Pons (tissue), 1 donor: ENCODE measurements at regions not wholly inside any gene's neighbourhood (a gene's known extent, or its start where the extent isn't known, plus 50 kb on each side); places are given as distances from the start of the nearest gene placed in this dataset.
A peak's percentile ranks its signal among the peaks of the same experiment; 100 is the strongest.
"Not testable (repeated sequence)": the region's sequence is repeated elsewhere in the genome, so short reads cannot be mapped to it uniquely, and the experiment has no call there.

Experiments
- DNase-seq: peaks from one replicate; pipeline ENCODE4 v3.0.0-alpha.2; 2016; ENCODE audit warnings: low spot score

- DNase-seq: no peak
Measured at GRCh38 chr5:33068786-33069185, 357.7 kb downstream of the NPR3 start.

DNA sequence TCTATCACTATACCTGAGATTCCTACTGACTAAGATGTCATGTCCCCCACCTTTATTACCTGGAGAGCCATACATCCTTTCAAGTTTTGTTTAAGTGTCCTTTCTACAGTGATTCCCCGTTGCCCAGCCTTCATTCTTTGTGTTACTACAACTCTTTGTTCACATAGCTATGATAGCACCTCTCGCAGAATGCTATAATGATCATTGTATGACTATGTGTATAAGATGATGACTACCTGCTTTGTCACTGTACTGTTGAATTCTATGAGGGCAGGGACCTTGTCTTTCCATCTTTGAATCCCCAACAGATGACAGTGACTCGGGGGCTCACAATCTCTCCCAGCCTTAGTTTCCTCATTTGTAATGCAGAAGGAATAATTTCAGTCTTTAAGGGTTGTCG lies 361.2 kb downstream of the NPR3 start:
- no peak for DNase-seq

DNA sequence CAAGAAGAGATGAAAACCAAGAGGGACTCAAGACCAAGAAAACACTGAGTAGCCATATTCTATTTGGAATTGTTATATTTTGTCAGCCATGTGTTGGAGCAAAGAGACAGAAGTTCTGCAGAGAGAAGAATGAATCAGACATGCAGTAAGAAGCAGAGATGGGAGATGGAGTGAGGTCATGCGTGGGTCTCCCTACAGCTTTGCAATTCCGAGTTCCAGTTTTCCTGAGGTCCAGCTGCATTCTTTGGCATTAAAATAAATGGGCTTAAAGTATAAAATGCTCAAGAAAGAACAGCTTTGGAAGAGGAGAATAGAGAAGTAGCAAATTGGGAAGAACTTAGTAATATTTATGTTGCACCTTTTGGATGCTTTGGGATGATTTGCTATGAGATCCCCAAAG lies 361.6 kb downstream of the NPR3 start:
- DNase-seq: no peak

- no peak for DNase-seq
Measured at GRCh38 chr5:33073881-33074327, 362.8 kb downstream of the NPR3 start.

DNA sequence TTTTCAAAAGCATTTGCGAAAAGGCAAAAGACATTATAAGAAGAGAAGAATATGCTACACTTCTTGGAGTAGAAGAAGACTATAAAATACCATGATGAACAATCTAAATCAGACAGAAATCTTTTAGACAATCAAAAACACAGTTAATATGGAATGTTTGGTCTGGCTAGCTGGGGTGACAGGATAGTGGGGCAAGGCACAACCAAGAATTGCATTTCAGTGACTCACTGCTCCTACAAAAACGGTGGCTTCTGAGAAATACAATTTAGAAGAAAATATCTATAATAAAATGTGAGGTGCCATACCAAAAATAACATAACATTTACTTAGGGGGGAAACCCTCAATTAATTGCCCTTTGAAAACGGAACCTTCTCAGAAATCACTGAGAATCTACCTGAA lies 363.4 kb downstream of the NPR3 start:
- DNase-seq: no peak

DNA sequence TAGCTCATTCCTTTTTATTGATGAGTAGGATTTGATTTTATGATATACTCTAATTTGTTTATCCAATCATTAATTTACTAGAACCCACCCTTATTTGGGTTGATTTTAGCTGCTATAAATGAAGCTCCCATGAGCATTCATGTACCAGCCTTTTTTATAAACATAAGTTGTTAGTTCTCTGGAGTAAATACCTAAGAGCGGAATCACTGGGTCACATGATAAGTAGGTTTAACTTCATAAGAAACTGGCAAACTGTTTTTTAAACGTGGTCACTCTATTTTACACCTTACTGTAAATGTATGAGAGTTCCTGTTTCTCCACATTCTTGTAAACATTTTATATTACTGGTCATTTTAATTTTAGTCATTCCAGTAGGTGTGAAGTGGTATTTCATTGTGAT lies 364.6 kb downstream of the NPR3 start:
- DNase-seq: no peak

DNA sequence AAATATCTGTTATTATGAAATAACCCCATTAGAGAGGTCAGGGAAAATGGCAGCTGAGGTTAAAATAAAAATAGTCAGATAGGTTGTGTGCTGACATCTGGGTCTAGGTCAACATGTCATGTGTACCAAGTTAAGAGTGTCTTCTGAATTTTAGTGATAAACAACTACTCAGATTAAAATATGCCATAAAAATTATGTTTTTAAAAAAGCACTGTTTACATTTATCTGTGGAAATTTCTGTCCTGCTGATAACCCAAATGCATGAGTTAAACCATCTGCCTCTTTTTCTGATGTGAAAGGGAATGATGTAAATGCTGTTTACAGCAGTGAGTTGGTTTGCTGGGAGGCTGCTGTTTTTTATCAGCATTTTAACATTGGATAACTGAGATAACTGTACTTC lies 361.2 kb upstream of the TARS1 start:
- no peak for DNase-seq

DNA sequence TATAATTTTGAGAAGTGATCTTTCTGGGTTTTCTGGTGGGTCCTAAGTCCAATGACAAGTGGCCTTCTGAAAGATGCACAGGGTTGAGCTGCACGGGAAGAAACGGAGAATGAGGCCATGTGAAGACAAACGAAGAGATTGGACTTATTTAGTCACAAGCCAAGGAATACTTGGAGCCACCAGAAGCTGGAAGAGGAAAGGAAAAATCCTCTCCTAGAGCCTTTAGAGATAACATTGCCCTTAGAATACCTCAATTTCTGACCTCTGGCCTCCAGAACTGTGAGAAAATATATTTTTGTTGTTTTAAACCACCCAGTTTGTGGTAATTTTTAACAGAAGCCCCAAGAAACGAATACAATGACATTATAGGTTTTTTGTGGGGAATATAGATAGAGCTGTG lies 360.5 kb upstream of the TARS1 start:
- no peak for DNase-seq

- no peak for DNase-seq
Measured at GRCh38 chr5:33088176-33088575, 352.6 kb upstream of the TARS1 start.

GRCh38 chr5:33091571-33092363 lies 349.0 kb upstream of the TARS1 start:
- DNase-seq: no peak

- DNase-seq: no peak
Measured at GRCh38 chr5:33092719-33093118, 348.0 kb upstream of the TARS1 start.

DNA sequence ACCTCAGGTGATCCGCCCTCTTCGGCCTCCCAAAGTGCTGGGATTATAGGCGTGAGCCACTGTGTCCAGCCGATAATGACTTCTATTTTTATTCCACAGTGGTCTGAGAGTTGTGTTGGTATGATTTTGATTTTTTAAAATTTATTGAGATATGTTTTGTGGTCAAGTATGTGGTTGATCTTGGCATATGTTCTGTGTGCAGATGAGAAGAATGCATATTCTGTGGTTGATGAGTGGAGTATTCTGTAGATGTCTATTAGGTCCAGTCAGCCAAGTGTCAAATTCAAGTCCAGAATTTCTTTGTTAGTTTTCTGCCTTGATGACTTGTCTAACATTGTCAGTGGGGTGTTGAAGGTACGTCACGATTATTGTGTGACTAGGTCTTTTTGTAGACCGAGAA lies 338.2 kb upstream of the TARS1 start:
- DNase-seq: no peak

DNA sequence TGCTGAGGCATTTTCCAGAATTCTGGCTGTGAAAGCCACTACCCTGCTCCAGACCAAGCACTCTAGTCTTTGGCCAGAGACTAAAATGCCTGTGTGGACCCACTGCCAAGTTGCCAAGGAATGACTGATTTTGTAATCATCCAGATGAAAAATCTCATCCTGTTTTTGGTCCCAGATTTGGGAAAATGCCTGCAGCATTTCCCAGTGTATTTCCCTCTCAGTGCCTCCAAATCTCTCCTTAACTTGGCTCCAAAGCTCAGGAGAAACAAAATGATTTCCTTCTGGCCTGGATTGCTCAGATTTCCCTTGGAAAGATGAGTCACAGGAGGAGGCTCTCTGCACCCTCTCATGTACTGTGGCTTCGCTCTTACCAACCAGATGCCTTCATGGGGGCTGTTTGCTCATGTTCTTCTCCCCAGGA lies 335.2 kb upstream of the TARS1 start:
- DNase-seq: peak; percentile 3

- DNase-seq: not testable (repeated sequence)
Measured at GRCh38 chr5:33110496-33110895, 330.3 kb upstream of the TARS1 start.

DNA sequence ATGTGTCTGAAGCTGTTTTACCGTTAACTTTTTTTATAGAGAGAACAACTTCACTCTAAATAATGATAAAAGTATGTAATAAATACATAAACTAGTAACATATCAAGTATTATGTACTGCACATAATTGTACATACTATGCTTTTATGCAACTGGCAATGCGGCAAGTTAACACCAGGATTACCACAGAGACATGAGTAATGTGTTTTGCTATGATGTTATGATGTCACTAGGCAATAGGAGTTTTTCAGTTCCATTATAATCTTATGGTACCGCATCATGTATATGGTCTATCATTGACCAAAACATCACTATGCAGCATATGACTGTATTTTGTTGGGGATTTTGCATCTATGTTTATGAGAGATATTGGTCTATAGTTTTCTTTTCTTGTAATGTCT lies 326.4 kb upstream of the TARS1 start:
- no peak for DNase-seq

DNA sequence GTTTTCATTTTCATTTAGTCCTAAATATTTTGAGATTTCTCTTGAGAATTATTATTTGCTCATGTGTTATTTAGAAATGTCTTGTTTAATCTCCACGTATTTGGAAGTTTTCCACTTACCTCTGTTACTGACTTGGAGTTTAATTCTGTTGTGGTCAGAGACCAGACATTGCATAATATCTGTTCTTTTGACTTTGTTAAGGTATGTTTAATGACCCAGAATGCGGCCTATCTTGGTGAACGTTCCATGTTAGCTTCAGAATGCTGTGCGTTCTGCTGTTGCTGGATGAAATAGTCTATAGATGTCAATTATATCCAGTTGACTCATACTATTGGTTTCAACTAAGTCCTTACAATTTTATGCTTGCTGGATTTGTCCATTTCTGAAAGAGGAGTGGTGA lies 325.3 kb upstream of the TARS1 start:
- no peak for DNase-seq

- no peak for DNase-seq
Measured at GRCh38 chr5:33118761-33119415, 321.9 kb upstream of the TARS1 start.

- no peak for DNase-seq
Measured at GRCh38 chr5:33120671-33121070, 320.1 kb upstream of the TARS1 start.

GRCh38 chr5:33129309-33129708 lies 311.5 kb upstream of the TARS1 start:
- no peak for DNase-seq

DNA sequence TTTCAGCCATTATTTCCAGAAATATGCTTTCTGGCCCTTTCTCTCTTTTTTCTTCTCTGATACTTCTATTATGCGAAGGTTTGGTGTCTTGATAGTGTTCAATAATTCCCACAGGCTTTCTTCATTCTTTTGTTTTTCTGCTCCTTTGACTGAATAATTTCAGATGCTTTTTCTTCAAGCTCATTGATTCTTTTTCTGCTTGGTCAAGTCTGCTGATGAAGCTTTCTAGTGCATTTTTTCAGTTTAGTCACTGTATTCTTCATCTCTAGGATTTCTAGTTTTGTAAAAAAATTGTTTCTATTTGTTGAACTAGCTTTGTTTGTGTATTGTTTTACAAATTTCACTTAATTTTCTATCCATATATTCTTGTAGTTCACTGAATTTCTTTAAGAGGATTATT lies 304.0 kb upstream of the TARS1 start:
- no peak for DNase-seq

DNA sequence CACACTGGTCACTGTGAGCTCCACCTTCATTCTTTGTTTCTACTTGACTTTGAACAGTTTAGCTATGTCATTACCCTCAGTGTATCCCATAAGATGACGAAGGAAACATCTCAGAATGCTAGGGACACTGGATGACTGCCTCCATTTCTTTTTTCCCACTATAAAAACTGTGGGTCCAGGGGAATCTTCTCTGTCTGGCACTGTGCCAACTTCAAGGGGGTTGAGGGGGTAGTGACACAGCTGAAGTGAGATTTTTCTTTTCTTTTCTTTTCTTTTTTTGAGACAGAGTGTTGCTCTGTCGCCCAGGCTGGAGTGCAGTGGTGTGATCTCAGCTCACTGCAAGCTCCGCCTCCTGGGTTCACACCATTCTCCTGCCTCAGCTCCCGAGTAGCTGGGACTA lies 302.6 kb upstream of the TARS1 start:
- DNase-seq: not testable (repeated sequence)

GRCh38 chr5:33143405-33144123 lies 297.2 kb upstream of the TARS1 start:
- DNase-seq: no peak

- DNase-seq: no peak
Measured at GRCh38 chr5:33146881-33147280, 293.9 kb upstream of the TARS1 start.
